Astrocyte (in vitro differentiated cells and primary cell): ENCODE measurements at regions not wholly inside any gene's neighbourhood (a gene's known extent, or its start where the extent isn't known, plus 50 kb on each side); places are given as distances from the start of the nearest gene placed in this dataset.

ENCODE experiments used
- DNase-seq: peaks from one replicate; pipeline ENCODE4 v3.0.0-alpha.2; 2010; ENCODE audit warnings: low read depth
- FAIRE-seq: peaks from 2 replicates; lab custom pipeline; 2011; peaks lifted over from hg19 to GRCh38; lab: Jason Lieb, UNC
- H2AFZ ChIP-seq: 2 replicates; pipeline ENCODE4 v1.6.0; 2012; ENCODE audit warnings: low read depth, low read length, inconsistent platforms
- H3K27ac ChIP-seq: 2 replicates; pipeline ENCODE4 v1.5.1; 2011; ENCODE audit warnings: low read depth, low read length, inconsistent platforms
- H3K27me3 ChIP-seq: 2 replicates; pipeline ENCODE4 v1.6.0; 2011; ENCODE audit warnings: low read length, inconsistent platforms; ENCODE audit not compliant: insufficient read depth
- H3K36me3 ChIP-seq: 2 replicates; pipeline ENCODE4 v1.5.1; 2011; ENCODE audit warnings: low read length, inconsistent platforms; ENCODE audit not compliant: insufficient read depth
- H3K4me1 ChIP-seq: 2 replicates; pipeline ENCODE4 v1.5.1; 2011; ENCODE audit warnings: low read length, inconsistent platforms; ENCODE audit not compliant: insufficient read depth
- H3K4me2 ChIP-seq: 2 replicates; pipeline ENCODE4 v1.6.0; 2012; ENCODE audit warnings: low read length, inconsistent platforms
- H3K4me3 ChIP-seq: 2 replicates; pipeline ENCODE4 v1.5.1; 2011; ENCODE audit warnings: low read depth, mild to moderate bottlenecking, low read length, inconsistent platforms; ENCODE audit not compliant: insufficient read depth
- H3K79me2 ChIP-seq: 2 replicates; pipeline ENCODE4 v1.6.0; 2012; ENCODE audit warnings: mild to moderate bottlenecking, low read length, inconsistent platforms; ENCODE audit not compliant: insufficient read depth
- H3K9ac ChIP-seq: 2 replicates; pipeline ENCODE4 v1.6.0; 2012; ENCODE audit warnings: mild to moderate bottlenecking, low read length, inconsistent platforms
- H3K9me3 ChIP-seq: 2 replicates; pipeline ENCODE4 v1.5.1; 2012; ENCODE audit warnings: low read depth, mild to moderate bottlenecking, low read length, inconsistent platforms; ENCODE audit not compliant: insufficient read depth
- H4K20me1 ChIP-seq: 2 replicates; pipeline ENCODE4 v1.6.0; 2012; ENCODE audit warnings: low read length, inconsistent platforms; ENCODE audit not compliant: insufficient read depth
- H3K27ac Mint-ChIP-seq: one replicate; pipeline ENCODE4 v1.8.0; 2021; ENCODE audit warnings: mild to moderate bottlenecking, mixed read lengths; ENCODE audit not compliant: unreplicated experiment
- H3K27me3 Mint-ChIP-seq: one replicate; pipeline ENCODE4 v1.8.0; 2021; ENCODE audit warnings: low read depth, mixed read lengths; ENCODE audit not compliant: unreplicated experiment
- H3K36me3 Mint-ChIP-seq: one replicate; pipeline ENCODE4 v1.8.0; 2021; ENCODE audit warnings: low read depth, mixed read lengths; ENCODE audit not compliant: unreplicated experiment
- H3K4me1 Mint-ChIP-seq: one replicate; pipeline ENCODE4 v1.8.0; 2021; ENCODE audit warnings: low read depth, mixed read lengths; ENCODE audit not compliant: unreplicated experiment
- H3K4me3 Mint-ChIP-seq: one replicate; pipeline ENCODE4 v1.8.0; 2021; ENCODE audit warnings: mild to moderate bottlenecking, moderate library complexity, mixed read lengths; ENCODE audit not compliant: unreplicated experiment
- H3K9me3 Mint-ChIP-seq: one replicate; pipeline ENCODE4 v1.8.0; 2021; ENCODE audit warnings: mild to moderate bottlenecking, mixed read lengths; ENCODE audit not compliant: unreplicated experiment
- EZH2 ChIP-seq: IDR thresholded peaks from 2 replicates; pipeline ENCODE4 v1.6.1; 2012; ENCODE audit warnings: mild to moderate bottlenecking, low read length, inconsistent platforms; ENCODE audit not compliant: insufficient read depth
- TF ChIP-seq, protein P1 (sequence below): IDR thresholded peaks from 2 replicates; pipeline ENCODE4 v1.5.1; 2011; ENCODE audit warnings: low read depth, mild to moderate bottlenecking, inconsistent platforms, low read length, moderate library complexity; ENCODE audit not compliant: insufficient read depth

DNA sequence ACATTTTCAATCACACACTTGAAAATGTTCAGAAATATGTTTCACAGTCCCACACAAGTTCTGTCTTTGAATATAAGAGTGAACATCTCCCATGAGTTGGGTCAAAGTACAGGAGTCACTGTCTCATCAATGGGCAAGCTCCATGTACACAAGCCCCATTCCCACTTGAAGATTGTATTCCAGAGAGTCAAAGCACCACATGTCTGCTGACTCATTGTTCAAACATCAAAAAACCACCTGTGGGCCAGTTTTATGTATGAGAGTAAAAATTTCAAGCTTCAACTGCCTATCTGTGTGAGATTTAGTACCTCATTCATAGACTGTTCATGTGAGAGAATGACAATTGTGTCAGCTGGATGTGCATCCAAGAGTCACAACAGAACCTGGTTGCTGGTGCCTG lies 1174.4 kb upstream of the AMELY start:
- no peaks in the 10 kb centered on the region for H3K4me1 ChIP-seq
- no peak overlapping the region for H3K4me3 ChIP-seq
- no peaks in the 10 kb centered on the region for H3K27me3 ChIP-seq
- no peaks in the 10 kb centered on the region for H3K4me1 Mint-ChIP-seq
- H3K36me3 Mint-ChIP-seq, result no peaks in the 10 kb centered on the region
- H3K4me3 Mint-ChIP-seq, result no peak overlapping the region
- H3K79me2 ChIP-seq, result no peaks in the 10 kb centered on the region
- TF ChIP-seq, protein P1, sequence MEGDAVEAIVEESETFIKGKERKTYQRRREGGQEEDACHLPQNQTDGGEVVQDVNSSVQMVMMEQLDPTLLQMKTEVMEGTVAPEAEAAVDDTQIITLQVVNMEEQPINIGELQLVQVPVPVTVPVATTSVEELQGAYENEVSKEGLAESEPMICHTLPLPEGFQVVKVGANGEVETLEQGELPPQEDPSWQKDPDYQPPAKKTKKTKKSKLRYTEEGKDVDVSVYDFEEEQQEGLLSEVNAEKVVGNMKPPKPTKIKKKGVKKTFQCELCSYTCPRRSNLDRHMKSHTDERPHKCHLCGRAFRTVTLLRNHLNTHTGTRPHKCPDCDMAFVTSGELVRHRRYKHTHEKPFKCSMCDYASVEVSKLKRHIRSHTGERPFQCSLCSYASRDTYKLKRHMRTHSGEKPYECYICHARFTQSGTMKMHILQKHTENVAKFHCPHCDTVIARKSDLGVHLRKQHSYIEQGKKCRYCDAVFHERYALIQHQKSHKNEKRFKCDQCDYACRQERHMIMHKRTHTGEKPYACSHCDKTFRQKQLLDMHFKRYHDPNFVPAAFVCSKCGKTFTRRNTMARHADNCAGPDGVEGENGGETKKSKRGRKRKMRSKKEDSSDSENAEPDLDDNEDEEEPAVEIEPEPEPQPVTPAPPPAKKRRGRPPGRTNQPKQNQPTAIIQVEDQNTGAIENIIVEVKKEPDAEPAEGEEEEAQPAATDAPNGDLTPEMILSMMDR, result no peak
- TF ChIP-seq EZH2, result no peak
- no peak for DNase-seq
- no peak overlapping the region for H3K27ac Mint-ChIP-seq
- H4K20me1 ChIP-seq, result no peaks in the 10 kb centered on the region
- no peak overlapping the region for H3K27ac ChIP-seq
- H3K9me3 ChIP-seq, result no peaks in the 10 kb centered on the region
- no peak for FAIRE-seq
- H3K9me3 Mint-ChIP-seq, result no peaks in the 10 kb centered on the region
- no peak overlapping the region for H3K4me2 ChIP-seq
- H2AFZ ChIP-seq, result no peak overlapping the region
- H3K27me3 Mint-ChIP-seq, result no peaks in the 10 kb centered on the region
- no peak overlapping the region for H3K9ac ChIP-seq
- H3K36me3 ChIP-seq, result no peaks in the 10 kb centered on the region

DNA sequence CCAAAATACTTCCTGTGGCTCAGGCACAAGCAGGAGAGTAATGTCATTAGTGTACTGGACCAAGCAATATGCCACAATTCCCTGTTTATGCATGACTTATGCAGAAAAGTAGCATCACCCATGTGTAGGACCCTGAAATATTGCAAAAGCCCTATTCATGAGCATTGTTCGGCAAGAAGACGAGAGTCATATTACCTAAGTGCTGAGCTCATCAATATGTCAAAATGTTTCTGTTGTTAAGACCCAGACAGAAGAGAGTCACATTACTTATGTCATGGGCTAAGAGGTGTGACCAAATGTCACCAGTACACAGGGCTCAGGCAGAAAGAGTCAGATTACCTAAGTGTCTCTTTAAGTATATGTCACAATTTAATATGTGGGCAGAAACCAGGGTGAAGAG lies 1172.6 kb upstream of the AMELY start:
- Mint-ChIP-seq H3K4me3 (no peak overlapping the region), H3K9me3 (no peaks in the 10 kb centered on the region), H3K36me3 (no peaks in the 10 kb centered on the region), H3K27ac (no peak overlapping the region), H3K4me1 (no peaks in the 10 kb centered on the region), H3K27me3 (no peaks in the 10 kb centered on the region)
- no peaks in the 10 kb centered on the region for H3K4me1 ChIP-seq
- H3K36me3 ChIP-seq, result no peaks in the 10 kb centered on the region
- no peaks in the 10 kb centered on the region for H3K9me3 ChIP-seq
- no peak overlapping the region for H3K4me3 ChIP-seq
- H3K9ac ChIP-seq, result no peak overlapping the region
- TF ChIP-seq, protein P1, result no peak
- TF ChIP-seq EZH2, result no peak
- H3K27ac ChIP-seq, result no peak overlapping the region
- no peaks in the 10 kb centered on the region for H4K20me1 ChIP-seq
- FAIRE-seq, result no peak
- H2AFZ ChIP-seq, result no peak overlapping the region
- no peak for DNase-seq
- no peaks in the 10 kb centered on the region for H3K27me3 ChIP-seq
- no peak overlapping the region for H3K4me2 ChIP-seq
- no peaks in the 10 kb centered on the region for H3K79me2 ChIP-seq

DNA sequence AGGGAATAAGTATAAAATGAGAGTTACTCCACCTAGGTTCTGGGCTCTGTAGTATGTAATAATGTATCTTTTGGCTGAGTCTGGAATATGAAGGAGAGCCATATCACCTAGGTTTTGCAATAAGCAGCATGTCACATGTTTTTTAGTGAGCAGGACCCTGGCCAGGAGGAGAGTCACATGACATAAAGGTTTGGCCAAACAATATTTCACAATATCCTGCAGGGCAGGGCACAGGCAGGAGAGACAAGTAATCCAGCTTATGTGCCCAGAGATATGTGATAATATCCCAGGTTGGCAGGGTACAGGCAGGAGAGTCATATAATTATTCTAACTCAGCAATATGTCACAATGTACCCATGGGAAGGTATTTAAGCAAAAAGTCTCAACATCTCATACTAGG lies 1169.6 kb upstream of the AMELY start:
- Histone ChIP-seq H3K27me3 (no peaks in the 10 kb centered on the region), H4K20me1 (no peaks in the 10 kb centered on the region), H3K9me3 (no peaks in the 10 kb centered on the region), H3K9ac (no peak overlapping the region), H3K36me3 (no peaks in the 10 kb centered on the region), H3K4me1 (no peaks in the 10 kb centered on the region), H3K4me2 (no peak overlapping the region), H3K79me2 (no peaks in the 10 kb centered on the region), H2AFZ (no peak overlapping the region), H3K4me3 (no peak overlapping the region), H3K27ac (no peak overlapping the region)
- DNase-seq (no peak), FAIRE-seq (no peak)
- Mint-ChIP-seq H3K4me1 (no peaks in the 10 kb centered on the region), H3K27ac (no peak overlapping the region), H3K9me3 (no peaks in the 10 kb centered on the region), H3K4me3 (no peak overlapping the region), H3K27me3 (no peaks in the 10 kb centered on the region), H3K36me3 (no peaks in the 10 kb centered on the region)
- TF ChIP-seq, protein P1, result no peak
- no peak for TF ChIP-seq EZH2
